RWPE1 (cell line): ENCODE measurements at regions not wholly inside any gene's neighbourhood (a gene's known extent, or its start where the extent isn't known, plus 50 kb on each side); places are given as distances from the start of the nearest gene placed in this dataset.

Experiments
- CTCF ChIA-PET: fragments of 350-600 bp; sonication (Branson Sonifier 250); formaldehyde crosslinking; extraction: SDS; loops from one replicate; lab custom pipeline; 2021; lab: Yijun Ruan, JAX
- POLR2A ChIA-PET: fragments of 400-600 bp; formaldehyde crosslinking; extraction: SDS; loops from one replicate; lab custom pipeline; 2020; ENCODE audit warnings: antibody characterized with exemption; ENCODE audit not compliant: low non-redundant PET; lab: Yijun Ruan, JAX
- DNase-seq: peaks from one replicate; pipeline ENCODE4 v3.0.0; 2012; ENCODE audit warnings: low spot score
- H3K27ac ChIP-seq: fragments of 450-650 bp; 2 replicates; pipeline ENCODE4 v1.5.1; 2017
- CTCF ChIP-seq: fragments of 450-650 bp; conservative IDR thresholded peaks from 2 replicates; pipeline ENCODE4 v1.5.1; 2017; ENCODE audit warnings: low read depth, mild to moderate bottlenecking

- no peak for DNase-seq
- ChIA-PET CTCF (interaction anchor here (0.7 kb wide), 1 partner anchor 40 kb away, joined by 3 read pairs; no protein-coding TSS in a partner anchor), POLR2A (no interaction called here)
- H3K27ac ChIP-seq, result no peak overlapping the region
- no peak for TF ChIP-seq CTCF
These were observed 233.6 kb upstream of the SEMA3E start for GRCh38 chr7:83882551-83882950.

- no peak overlapping the region for H3K27ac ChIP-seq
- TF ChIP-seq CTCF, result no peak
- CTCF ChIA-PET, result interaction anchor here (1.2 kb wide), 1 partner anchor 55 kb away, joined by 4 read pairs; no protein-coding TSS in a partner anchor
- POLR2A ChIA-PET, result no interaction called here
- DNase-seq, result no peak
These were observed 230.1 kb upstream of the SEMA3E start for GRCh38 chr7:83879063-83879462.

DNA sequence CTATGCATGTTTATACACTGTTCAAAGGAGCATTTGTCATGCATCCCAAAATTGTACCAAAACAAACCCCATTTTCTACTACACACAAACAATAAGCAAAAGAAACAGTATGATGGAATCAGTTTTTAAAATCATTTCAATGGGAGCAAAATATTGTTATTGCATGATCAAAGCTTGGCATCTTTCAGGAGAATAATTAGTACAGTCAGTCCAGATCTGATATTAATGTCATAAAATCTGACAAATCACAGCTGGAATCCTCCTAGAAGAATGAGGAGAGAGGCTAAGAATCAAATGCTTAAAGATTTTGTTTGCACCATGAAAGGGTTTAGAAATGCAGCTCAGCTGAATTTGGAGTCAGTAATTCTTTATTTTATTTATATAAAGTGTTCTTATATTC lies 229.7 kb upstream of the SEMA3E start:
- no peak overlapping the region for H3K27ac ChIP-seq
- ChIA-PET POLR2A (no interaction called here), CTCF (no interaction called here)
- no peak for TF ChIP-seq CTCF
- DNase-seq, result no peak

GRCh38 chr7:83876593-83876992 lies 227.7 kb upstream of the SEMA3E start:
- POLR2A ChIA-PET, result no interaction called here
- DNase-seq, result peak; percentile 49
- CTCF ChIA-PET, result no interaction called here
- TF ChIP-seq CTCF, result no peak
- H3K27ac ChIP-seq, result no peak overlapping the region

DNA sequence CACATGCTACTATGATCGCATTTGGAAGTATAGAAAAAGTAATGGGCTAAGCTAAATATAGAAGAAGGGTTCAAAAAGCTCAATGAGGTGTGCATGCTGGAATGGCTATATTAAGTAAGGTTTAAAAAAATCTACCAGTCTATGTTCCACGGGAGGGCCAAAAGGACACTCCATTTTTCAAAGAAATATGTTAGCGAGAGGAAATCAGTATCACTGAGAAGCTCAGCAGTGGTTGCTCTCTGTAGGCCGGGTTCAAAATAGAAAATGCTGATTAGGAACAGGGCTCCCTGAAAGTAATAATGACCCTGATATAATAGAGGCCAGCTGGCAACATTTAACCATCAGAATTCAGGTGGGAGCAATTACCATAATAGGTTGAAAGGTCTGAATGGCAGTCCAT lies 224.5 kb upstream of the SEMA3E start:
- CTCF ChIA-PET, result no interaction called here
- DNase-seq, result no peak
- POLR2A ChIA-PET, result no interaction called here
- no peak for TF ChIP-seq CTCF
- no peak overlapping the region for H3K27ac ChIP-seq

DNA sequence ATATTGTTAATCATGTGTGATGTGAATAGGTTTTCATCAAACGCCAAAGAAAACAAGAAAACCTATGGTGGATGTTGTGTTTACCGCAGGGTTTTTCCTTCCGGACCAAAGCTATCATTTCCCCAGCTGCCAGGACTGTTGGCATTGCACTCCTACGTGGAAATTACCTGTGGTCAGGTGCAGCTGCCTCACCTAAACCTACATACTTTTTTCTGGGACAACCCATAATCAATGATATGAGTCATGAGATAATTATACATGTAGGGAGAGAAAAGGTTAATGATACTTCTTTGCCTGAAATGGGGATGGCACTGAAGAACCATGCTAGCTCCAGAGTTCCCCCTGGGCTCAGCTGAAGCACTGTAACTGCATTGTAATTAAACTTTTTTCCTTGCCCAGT lies 223.6 kb upstream of the SEMA3E start:
- TF ChIP-seq CTCF, result no peak
- DNase-seq, result no peak
- no peak overlapping the region for H3K27ac ChIP-seq
- ChIA-PET CTCF (no interaction called here), POLR2A (no interaction called here)
